ENCODE measurements at regions not wholly inside any gene's neighbourhood (a gene's known extent, or its start where the extent isn't known, plus 50 kb on each side); places are given as distances from the start of the nearest gene placed in this dataset.

- Histone ChIP-seq H3K27me3 (replicated peaks; ENCODE audit: insufficient read depth) (no peaks in the 10 kb centered on the region), H3K4me1 (ENCODE audit: control insufficient read depth in 1 of 2, low read depth in 2 of 2) (no peaks in the 10 kb centered on the region), H3K36me3 (no peaks in the 10 kb centered on the region), H3K9me3 (no peaks in the 10 kb centered on the region), H3K4me3 (no peak overlapping the region), H3K27ac (no peak overlapping the region)
- ATAC-seq (ENCODE audit: insufficient number of reproducible peaks, low FRiP score, low read depth) (no peak), DNase-seq (ENCODE audit: low spot score) (no peak)
- TF ChIP-seq, protein P1, sequence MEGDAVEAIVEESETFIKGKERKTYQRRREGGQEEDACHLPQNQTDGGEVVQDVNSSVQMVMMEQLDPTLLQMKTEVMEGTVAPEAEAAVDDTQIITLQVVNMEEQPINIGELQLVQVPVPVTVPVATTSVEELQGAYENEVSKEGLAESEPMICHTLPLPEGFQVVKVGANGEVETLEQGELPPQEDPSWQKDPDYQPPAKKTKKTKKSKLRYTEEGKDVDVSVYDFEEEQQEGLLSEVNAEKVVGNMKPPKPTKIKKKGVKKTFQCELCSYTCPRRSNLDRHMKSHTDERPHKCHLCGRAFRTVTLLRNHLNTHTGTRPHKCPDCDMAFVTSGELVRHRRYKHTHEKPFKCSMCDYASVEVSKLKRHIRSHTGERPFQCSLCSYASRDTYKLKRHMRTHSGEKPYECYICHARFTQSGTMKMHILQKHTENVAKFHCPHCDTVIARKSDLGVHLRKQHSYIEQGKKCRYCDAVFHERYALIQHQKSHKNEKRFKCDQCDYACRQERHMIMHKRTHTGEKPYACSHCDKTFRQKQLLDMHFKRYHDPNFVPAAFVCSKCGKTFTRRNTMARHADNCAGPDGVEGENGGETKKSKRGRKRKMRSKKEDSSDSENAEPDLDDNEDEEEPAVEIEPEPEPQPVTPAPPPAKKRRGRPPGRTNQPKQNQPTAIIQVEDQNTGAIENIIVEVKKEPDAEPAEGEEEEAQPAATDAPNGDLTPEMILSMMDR (IDR thresholded peaks at IDR 0.05) = no peak
Observed at GRCh38 chrX:39112143-39112542, 310.9 kb downstream of the MID1IP1 start.

GRCh38 chrX:39115166-39115565 is 313.9 kb downstream of the MID1IP1 start:
- H3K36me3 ChIP-seq = no peaks in the 10 kb centered on the region
- H3K27ac ChIP-seq = no peak overlapping the region
- ATAC-seq (ENCODE audit: insufficient number of reproducible peaks, low FRiP score, low read depth) (no peak), DNase-seq (ENCODE audit: low spot score) (no peak)
- no peak overlapping the region for H3K4me3 ChIP-seq
- no peaks in the 10 kb centered on the region for H3K4me1 ChIP-seq (ENCODE audit: control insufficient read depth in 1 of 2, low read depth in 2 of 2)
- H3K9me3 ChIP-seq = no peaks in the 10 kb centered on the region
- TF ChIP-seq, protein P1 (IDR thresholded peaks at IDR 0.05) = no peak
- H3K27me3 ChIP-seq (replicated peaks; ENCODE audit: insufficient read depth) = no peaks in the 10 kb centered on the region

- H3K4me3 ChIP-seq = no peak overlapping the region
- no peak overlapping the region for H3K27ac ChIP-seq
- H3K27me3 ChIP-seq (replicated peaks; ENCODE audit: insufficient read depth) = no peaks in the 10 kb centered on the region
- ATAC-seq (ENCODE audit: insufficient number of reproducible peaks, low FRiP score, low read depth) (no peak), DNase-seq (ENCODE audit: low spot score) (no peak)
- H3K4me1 ChIP-seq (ENCODE audit: control insufficient read depth in 1 of 2, low read depth in 2 of 2) = no peaks in the 10 kb centered on the region
- no peaks in the 10 kb centered on the region for H3K9me3 ChIP-seq
- no peaks in the 10 kb centered on the region for H3K36me3 ChIP-seq
- TF ChIP-seq, protein P1 (IDR thresholded peaks at IDR 0.05) = no peak
Observed at GRCh38 chrX:39117101-39117500, 315.8 kb downstream of the MID1IP1 start.

- TF ChIP-seq, protein P1 (IDR thresholded peaks at IDR 0.05) = no peak
- no peaks in the 10 kb centered on the region for H3K9me3 ChIP-seq
- no peak overlapping the region for H3K27ac ChIP-seq
- ATAC-seq (ENCODE audit: insufficient number of reproducible peaks, low FRiP score, low read depth) (no peak), DNase-seq (ENCODE audit: low spot score) (no peak)
- H3K36me3 ChIP-seq = no peaks in the 10 kb centered on the region
- no peaks in the 10 kb centered on the region for H3K27me3 ChIP-seq (replicated peaks; ENCODE audit: insufficient read depth)
- H3K4me1 ChIP-seq (ENCODE audit: control insufficient read depth in 1 of 2, low read depth in 2 of 2) = no peaks in the 10 kb centered on the region
- H3K4me3 ChIP-seq = no peak overlapping the region
Observed at GRCh38 chrX:39121903-39122302, 320.6 kb downstream of the MID1IP1 start.

DNA sequence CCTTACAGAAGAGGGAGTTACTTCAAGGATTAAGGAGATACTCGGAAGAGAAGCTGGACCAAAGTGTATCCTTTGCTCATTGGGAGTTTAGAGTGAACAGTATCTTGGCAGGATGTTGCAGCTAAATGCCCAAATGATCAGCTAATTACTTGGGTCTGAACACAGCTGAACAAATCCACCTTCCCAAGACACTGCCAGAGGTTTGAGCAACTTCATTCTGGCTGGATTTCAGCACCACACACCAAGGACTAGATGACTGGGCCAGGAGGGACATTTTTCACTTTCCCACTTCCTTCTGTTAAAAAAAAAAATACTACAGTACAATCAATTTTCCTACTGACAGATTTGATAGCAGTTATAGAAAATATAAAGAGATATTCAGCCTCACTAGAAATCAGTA is 324.6 kb downstream of the MID1IP1 start:
- ATAC-seq (ENCODE audit: insufficient number of reproducible peaks, low FRiP score, low read depth) (no peak), DNase-seq (ENCODE audit: low spot score) (no peak)
- H3K9me3 ChIP-seq = no peaks in the 10 kb centered on the region
- H3K27ac ChIP-seq = no peak overlapping the region
- H3K4me1 ChIP-seq (ENCODE audit: control insufficient read depth in 1 of 2, low read depth in 2 of 2) = no peaks in the 10 kb centered on the region
- TF ChIP-seq, protein P1 (IDR thresholded peaks at IDR 0.05) = no peak
- H3K27me3 ChIP-seq (replicated peaks; ENCODE audit: insufficient read depth) = no peaks in the 10 kb centered on the region
- no peaks in the 10 kb centered on the region for H3K36me3 ChIP-seq
- no peak overlapping the region for H3K4me3 ChIP-seq
